Mammary epithelial cell (primary cell): ENCODE measurements at regions not wholly inside any gene's neighbourhood (a gene's known extent, or its start where the extent isn't known, plus 50 kb on each side); places are given as distances from the start of the nearest gene placed in this dataset.

Source experiments
- EZH2 ChIP-seq: IDR thresholded peaks from 2 replicates; pipeline ENCODE4 v1.6.1; 2012; ENCODE audit warnings: low read length, inconsistent platforms, borderline replicate concordance
- TF ChIP-seq, protein P1 (sequence below), 2 donors: IDR thresholded peaks in 1 of 2; conservative IDR thresholded peaks in 1 of 2; 2 replicates each; pipeline ENCODE4 v1.5.1; 2011 to 2012; ENCODE audit warnings: inconsistent platforms in 2 of 2, low read length in 2 of 2, mild to moderate bottlenecking in 2 of 2, control low read depth in 1 of 2, low read depth in 1 of 2; ENCODE audit not compliant: insufficient read depth in 1 of 2; ENCODE audit errors: extremely low read depth in 1 of 2

GRCh38 chr3:159536876-159537275 lies 451.8 kb upstream of the IL12A start:
- TF ChIP-seq, protein P1, sequence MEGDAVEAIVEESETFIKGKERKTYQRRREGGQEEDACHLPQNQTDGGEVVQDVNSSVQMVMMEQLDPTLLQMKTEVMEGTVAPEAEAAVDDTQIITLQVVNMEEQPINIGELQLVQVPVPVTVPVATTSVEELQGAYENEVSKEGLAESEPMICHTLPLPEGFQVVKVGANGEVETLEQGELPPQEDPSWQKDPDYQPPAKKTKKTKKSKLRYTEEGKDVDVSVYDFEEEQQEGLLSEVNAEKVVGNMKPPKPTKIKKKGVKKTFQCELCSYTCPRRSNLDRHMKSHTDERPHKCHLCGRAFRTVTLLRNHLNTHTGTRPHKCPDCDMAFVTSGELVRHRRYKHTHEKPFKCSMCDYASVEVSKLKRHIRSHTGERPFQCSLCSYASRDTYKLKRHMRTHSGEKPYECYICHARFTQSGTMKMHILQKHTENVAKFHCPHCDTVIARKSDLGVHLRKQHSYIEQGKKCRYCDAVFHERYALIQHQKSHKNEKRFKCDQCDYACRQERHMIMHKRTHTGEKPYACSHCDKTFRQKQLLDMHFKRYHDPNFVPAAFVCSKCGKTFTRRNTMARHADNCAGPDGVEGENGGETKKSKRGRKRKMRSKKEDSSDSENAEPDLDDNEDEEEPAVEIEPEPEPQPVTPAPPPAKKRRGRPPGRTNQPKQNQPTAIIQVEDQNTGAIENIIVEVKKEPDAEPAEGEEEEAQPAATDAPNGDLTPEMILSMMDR (conservative IDR thresholded peaks at IDR 0.05 in 1 of 2, IDR thresholded peaks at IDR 0.05 in 1 of 2; ENCODE audit: extremely low read depth in 1 of 2, insufficient read depth in 1 of 2, low read depth in 1 of 2, low read length in 2 of 2): no peak
- TF ChIP-seq EZH2: no peak
